GM10248 (cell line): ENCODE measurements at regions not wholly inside any gene's neighbourhood (a gene's known extent, or its start where the extent isn't known, plus 50 kb on each side); places are given as distances from the start of the nearest gene placed in this dataset.

Experiments
- CTCF ChIA-PET: fragments of 300-600 bp; sonication (Branson Sonifier 250); formaldehyde crosslinking; extraction: SDS; loops from one replicate; lab custom pipeline; 2021; ENCODE audit warnings: antibody characterized with exemption; lab: Yijun Ruan, JAX
- POLR2A ChIA-PET: fragments of 350-650 bp; sonication (Branson Sonifier 250); formaldehyde crosslinking; extraction: SDS; loops from one replicate; lab custom pipeline; 2020; ENCODE audit warnings: antibody characterized with exemption; lab: Yijun Ruan, JAX
- DNase-seq: peaks from one replicate; pipeline ENCODE4 v3.0.0; 2012; ENCODE audit errors: extremely low spot score
- CTCF ChIP-seq: IDR thresholded peaks from 2 replicates; pipeline ENCODE4 v1.5.1; 2012; ENCODE audit warnings: mild to moderate bottlenecking, low read depth; ENCODE audit errors: extremely low read depth, missing control alignments, control extremely low read depth

- POLR2A ChIA-PET = no interaction called here
These were observed 62.0 kb downstream of the CNGA2 start for GRCh38 chrX:151796576-151796975.

GRCh38 chrX:151801980-151802379, 67.4 kb downstream of the CNGA2 start:
- ChIA-PET POLR2A (no interaction called here), CTCF (no interaction called here)

More at GRCh38 chrX:151796576-151796975, 62.0 kb downstream of the CNGA2 start:
- DNase-seq = no peak
- no peak for TF ChIP-seq CTCF
- CTCF ChIA-PET = no interaction called here

GRCh38 chrX:151806967-151807540, 72.5 kb downstream of the CNGA2 start:
- ChIA-PET POLR2A (no interaction called here), CTCF (interaction anchor here (1.0 kb wide), 1 partner anchor 12 kb away, joined by 3 read pairs; no protein-coding TSS in a partner anchor)
- no peak for TF ChIP-seq CTCF
- DNase-seq = no peak

More at GRCh38 chrX:151801980-151802379, 67.4 kb downstream of the CNGA2 start:
- TF ChIP-seq CTCF = no peak
- no peak for DNase-seq

GRCh38 chrX:151812661-151813060, 78.1 kb downstream of the CNGA2 start:
- ChIA-PET POLR2A (no interaction called here), CTCF (no interaction called here)
- no peak for TF ChIP-seq CTCF
- no peak for DNase-seq

- CTCF ChIA-PET = no interaction called here
- POLR2A ChIA-PET = no interaction called here
- no peak for DNase-seq
- no peak for TF ChIP-seq CTCF
These were observed 80.2 kb downstream of the CNGA2 start for GRCh38 chrX:151814767-151815166.

GRCh38 chrX:151815398-151815797, 80.9 kb downstream of the CNGA2 start:
- CTCF ChIA-PET = no interaction called here
- no peak for DNase-seq
- TF ChIP-seq CTCF = no peak
- POLR2A ChIA-PET = no interaction called here
